ENCODE measurements at regions not wholly inside any gene's neighbourhood (a gene's known extent, or its start where the extent isn't known, plus 50 kb on each side); places are given as distances from the start of the nearest gene placed in this dataset.
A peak's percentile ranks its signal among the peaks of the same experiment; 100 is the strongest.

- peak; percentile 40 for TF ChIP-seq CTCF (IDR thresholded peaks at IDR 0.05; ENCODE audit: low read depth, low read length, poor library complexity, severe bottlenecking)
- no peak for TF ChIP-seq EZH2phosphoT487 (IDR thresholded peaks at IDR 0.05; ENCODE audit: borderline replicate concordance, low read length)
Observed at GRCh38 chr21:27564684-27565301, 597.9 kb upstream of the ADAMTS5 start.
